Inflammatory macrophage treated with lipopolysaccharide for 4 hours (primary cell): ENCODE measurements at regions not wholly inside any gene's neighbourhood (a gene's known extent, or its start where the extent isn't known, plus 50 kb on each side); places are given as distances from the start of the nearest gene placed in this dataset.
"Not testable (repeated sequence)": the region's sequence is repeated elsewhere in the genome, so short reads cannot be mapped to it uniquely, and the experiment has no call there.

ENCODE experiments used
- DNase-seq: peaks from one replicate; pipeline ENCODE4 v3.0.0-alpha.2; 2020

DNA sequence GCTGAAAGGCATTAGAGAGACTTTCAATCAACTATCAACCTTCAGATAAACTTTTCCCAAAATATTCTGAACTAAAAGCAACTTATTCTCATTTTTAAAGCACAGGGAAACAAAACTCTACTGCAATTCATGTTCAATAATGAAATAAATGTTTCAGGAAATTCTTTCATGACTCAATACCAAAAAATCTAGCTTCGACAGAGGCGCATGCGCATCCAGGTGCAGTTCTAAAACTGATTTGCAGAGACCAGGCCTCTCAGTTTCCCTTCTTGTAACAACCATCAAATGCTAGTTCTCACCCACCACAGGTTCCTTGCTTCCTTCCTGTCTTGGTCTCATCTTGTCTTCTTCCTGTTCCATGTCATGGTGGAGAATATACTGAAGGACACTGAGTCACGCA lies 55.3 kb upstream of the NRBF2 start:
- DNase-seq: no peak

DNA sequence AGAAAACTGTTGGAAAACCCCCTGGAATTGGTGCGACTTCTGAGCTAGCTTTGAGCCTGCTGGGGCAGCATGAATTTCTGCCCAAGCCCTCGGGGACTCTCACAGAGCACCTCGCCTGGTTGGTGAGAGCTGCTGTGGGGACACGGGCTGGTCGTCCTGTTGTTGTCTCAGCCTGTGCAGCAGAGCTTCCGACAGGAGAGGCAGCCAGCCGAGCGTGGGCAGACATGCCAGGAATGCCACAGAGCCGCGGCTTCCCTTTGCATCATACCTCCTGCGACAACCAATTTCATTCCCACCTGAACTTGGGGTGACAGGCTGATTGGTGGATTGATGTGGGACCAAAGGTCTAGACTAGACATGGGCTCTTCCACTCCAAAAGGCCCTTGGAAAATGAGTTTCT lies 60.2 kb upstream of the NRBF2 start:
- DNase-seq: no peak

DNA sequence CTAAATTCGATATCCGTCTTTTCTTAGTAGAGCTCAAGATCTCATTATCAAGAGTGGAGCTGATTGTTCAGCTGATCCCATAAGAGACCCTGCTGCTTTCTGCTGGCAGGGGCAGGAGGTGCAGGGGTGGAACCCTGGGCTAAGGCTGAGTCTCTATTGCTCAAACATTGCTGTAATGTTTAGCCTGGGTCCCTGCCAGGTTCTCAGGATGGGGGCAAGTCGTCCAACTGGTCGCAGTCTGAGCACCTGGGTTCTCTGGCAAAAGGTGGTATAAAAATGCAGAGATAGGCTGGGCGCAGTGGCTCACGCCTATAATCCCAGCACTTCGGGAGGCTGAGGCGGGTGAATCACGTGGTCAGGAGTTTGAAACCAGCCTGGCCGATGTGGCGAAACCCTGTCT lies 62.0 kb upstream of the NRBF2 start:
- DNase-seq: no peak

DNA sequence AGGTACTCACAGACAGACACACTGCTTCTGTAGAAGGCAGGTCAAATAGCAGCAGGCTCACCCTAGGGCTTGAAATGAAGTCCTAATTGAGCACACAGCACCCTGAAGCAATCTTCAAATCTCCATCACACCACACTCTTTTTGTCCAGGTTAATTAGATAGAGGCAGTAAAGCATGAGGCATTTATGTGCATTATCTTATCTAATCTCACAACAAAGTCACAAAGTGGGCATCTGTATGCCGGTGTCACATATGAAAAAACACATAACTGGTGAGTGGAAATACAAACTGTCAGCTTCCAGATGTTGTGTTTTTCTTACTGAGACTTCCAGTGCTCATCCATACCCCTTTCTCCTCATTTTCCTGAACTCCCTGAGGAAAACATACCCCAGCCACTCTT lies 63.8 kb upstream of the NRBF2 start:
- no peak for DNase-seq

DNA sequence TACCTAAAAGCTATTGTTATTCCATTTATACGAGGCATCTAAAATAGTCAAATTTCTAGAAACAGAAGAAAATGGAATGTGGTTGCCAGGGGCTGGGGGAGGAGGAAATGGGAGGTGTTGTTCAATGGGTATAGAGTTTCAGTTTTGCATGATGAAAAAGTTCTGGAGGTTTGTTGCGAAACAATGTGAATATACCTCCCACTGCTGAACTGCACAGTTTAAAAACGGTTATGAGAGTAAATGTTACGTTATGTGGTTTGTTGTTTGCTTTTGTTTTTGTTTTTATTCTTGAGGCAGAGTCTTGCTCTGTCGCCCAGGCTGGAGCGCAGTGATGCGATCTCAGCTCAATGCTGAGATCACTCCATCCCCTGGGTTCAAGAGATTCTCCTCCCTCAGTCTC lies 64.9 kb upstream of the NRBF2 start:
- DNase-seq: peak; percentile 96

DNA sequence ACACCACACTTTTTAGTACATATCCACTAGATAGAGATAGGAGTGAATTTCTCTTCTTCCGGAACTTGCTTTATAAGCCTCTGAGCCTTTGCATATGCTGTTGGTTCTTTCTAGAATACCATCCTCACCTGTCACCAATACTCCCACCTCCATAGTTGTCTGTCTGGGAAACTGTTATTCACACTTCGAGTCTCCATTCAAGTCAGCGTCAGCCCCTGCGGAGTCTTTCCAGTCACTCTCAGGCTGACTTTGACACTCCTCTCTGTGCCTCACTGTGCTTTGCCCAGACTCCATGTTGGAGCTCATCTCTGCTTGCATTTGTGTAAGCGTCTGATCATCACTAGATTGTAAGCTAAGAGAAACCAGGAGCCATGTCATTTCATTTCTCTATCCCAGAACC lies 66.5 kb upstream of the NRBF2 start:
- no peak for DNase-seq

DNA sequence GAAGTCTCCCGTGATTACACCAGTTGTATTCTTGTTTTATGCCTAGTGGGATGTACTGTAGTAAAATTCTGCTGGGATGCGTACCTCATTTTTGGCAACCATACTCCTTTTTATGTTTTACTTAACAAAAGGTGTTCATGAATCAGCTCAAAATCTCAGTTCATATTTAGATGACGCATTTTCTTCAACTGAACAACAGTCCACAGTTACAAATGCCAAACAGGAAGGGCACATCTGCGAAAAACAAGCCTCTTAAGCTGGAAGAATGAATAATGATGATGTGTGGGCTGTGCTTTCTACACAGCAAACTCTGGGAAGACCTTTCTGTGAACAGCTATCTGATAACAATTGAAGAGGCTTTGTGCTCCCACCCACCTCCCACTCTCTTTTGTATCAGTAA lies 68.4 kb upstream of the NRBF2 start:
- no peak for DNase-seq

DNA sequence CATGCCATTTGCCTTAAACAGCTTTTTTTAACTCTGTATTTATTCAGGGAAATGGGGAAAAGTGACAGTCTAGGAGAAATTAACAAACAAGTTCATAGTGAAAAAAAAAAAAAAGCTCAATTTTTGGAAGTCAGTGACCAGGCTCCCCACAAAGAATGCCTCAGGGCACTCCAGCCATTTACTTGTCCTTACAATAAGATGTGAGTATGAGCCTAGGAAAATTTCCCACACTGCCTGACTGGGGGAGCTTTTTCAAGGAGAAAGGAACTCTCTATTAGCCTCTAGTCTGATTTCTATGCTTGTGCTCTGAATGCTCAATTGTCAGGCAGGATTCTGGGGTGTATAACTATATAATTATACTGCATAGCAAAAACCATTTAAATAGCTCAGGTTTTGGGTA lies 74.9 kb upstream of the NRBF2 start:
- no peak for DNase-seq

DNA sequence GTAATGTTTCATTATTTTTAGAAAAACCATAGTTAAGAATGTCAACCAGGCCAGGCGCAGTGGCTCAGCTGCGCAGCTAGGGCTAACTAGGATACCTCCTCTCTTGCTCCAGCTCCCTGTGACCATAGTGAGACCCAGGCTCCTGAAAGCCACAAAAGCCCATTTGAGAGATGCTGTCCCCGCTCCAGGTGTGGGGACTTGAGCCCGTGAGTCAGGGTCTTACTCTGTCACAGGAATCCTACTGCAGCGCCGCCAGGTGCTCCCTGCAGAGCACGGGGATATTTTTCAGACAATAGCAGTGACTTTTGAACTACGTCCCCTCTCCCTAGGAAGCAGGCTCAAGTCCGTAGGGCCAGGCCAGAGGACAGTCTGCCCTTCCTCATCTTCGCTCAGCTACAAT lies 75.6 kb upstream of the NRBF2 start:
- DNase-seq: no peak

DNA sequence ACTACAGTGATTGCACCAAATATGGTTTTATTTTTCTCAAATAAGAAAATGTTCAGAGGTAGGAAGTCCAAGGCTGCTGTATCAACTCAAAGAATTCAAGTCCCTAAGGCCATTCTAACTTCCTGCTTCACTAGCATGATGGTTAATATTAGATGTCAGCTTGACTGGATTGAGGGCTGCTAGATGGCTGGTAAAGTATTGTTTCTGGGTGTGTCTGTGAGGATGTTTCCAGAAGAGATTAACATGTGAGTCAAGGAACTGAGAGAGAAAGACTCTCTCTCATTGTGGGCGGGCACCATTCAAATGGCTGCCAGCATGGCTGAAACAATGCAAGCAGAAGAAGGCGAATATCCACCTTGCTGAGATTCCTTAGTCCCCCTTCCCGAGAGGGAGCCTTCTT lies 77.4 kb upstream of the NRBF2 start:
- DNase-seq: no peak

DNA sequence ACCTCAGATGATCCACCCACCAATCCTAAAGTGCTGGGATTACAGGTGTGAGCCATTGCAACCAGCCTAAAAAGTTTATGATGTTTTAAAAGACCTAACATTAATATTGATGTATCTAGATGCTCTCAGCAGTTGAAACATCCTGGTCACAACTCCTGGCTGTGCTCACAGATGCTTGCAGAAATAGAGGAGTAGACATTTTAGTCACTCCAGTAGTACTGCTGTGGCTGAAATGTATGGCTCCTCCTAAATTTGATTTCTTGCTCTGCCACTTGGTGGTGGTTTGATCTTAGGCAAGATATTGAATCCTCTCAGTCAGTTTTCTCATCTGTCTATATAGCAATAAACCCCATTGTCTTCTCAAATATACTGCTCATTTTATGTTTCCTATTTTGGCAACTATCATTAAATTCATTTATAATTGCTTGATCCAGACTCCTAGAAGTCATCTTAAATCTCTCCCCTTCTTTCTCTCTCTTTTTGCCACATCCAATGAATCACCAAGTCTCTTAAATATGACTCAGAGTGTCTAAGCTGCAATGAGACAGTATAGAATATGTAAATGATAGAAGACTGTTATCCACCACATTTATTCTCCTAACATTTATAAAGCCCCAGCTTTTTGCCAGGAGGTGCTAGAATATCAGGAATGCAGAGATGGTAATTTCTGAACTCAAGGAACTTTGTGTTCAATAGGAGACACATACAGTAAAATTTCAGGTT lies 78.1 kb upstream of the NRBF2 start:
- DNase-seq: no peak

DNA sequence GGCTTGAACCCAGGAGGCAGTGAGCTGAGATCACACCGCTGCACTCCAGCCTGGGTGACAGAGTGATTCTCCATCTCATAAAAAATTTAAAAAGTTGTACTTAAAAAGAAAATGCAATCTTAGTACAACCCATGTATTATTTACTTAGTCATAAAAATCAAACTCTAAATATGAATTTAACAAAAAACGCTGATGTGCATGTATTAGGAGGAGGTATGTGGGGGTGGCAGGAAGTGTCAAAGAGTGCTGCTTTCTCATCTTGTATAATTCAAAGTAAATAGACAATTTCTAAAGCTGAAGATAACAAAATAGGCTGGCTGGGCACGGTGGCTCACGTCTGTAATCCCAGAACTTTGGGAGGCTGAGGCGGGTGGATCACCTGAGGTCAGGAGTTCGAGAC lies 81.0 kb upstream of the NRBF2 start:
- DNase-seq: no peak

DNA sequence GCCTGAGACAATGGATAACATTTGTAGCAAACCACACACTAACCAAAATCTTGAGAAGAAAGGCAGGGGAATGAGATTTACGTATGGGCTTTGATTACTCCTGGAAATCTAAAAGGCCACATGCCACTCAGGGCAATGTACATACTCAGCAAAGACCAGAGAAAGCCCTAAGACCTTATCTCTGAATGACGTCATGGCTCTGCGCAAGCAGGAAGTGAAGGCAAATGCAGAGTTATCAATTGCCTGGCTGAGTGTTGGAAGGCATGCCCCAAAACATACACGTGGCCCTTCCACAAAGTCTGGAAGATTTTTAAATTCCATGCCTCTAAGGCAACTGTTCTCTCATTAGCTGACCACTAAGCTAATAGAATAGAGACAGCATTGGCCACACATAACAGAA lies 90.9 kb upstream of the NRBF2 start:
- no peak for DNase-seq

DNA sequence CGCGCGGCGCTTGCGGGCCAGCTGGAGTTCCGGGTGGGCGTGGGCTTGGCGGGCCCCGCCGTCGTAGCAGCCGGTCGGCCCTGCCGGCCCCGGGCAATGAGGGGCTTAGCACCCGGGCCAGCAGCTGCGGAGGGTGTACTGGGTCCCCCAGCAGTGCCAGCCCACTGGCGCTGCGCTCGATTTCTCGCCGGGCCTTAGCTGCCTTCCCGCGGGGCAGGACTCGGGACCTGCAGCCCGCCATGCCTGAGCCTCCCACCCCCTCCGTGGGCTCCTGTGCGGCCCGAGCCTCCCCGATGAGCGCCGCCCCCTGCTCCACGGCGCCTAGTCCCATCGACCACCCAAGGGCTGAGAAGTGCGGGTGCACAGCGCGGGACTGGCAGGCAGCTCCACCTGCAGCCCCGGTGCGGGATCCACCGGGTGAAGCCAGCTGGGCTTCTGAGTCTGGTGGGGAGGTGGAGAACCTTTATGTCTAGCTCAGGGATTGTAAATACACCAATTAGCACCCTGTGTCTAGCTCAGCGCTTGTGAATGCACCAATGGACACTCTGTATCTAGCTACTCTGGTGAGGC lies 99.4 kb upstream of the NRBF2 start:
- DNase-seq: not testable (repeated sequence)

DNA sequence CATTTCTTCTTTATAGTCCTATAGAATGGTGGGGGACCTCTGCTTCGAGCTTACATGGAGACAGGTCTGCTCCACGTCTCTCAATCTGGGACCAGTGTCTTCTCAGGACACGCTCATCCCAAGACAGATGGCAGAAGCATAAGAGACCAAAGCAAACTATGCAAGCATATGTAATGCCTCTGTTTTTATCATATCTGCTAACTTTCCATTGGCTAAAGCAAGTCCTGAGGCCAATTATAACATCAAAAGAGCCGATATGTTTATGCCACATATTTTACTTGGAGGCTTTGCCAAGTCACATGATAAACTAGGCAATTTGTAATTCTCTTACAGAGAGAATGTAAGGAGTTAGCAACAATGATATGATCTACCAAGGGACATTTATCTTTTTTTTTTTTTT lies 102.6 kb upstream of the NRBF2 start:
- DNase-seq: no peak

DNA sequence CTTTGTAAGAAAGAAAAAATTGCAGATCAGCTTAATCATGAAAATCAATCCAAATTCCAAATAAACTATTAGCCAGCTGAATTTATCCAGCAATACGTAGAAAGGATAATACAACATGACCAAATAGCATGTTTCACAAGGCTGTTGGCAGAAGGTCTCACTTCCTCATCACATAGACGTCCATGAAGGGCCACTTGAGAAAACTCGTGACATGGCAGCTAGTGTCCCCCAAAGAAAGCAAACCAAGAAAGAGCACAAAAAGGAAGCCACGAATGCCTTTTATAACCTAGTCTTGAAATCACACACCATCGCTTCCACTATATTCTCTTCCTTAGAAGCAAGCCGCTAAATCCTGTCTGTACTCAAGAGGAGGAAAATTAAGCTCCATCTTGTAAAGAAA lies 105.6 kb upstream of the NRBF2 start:
- peak; percentile 74 for DNase-seq

DNA sequence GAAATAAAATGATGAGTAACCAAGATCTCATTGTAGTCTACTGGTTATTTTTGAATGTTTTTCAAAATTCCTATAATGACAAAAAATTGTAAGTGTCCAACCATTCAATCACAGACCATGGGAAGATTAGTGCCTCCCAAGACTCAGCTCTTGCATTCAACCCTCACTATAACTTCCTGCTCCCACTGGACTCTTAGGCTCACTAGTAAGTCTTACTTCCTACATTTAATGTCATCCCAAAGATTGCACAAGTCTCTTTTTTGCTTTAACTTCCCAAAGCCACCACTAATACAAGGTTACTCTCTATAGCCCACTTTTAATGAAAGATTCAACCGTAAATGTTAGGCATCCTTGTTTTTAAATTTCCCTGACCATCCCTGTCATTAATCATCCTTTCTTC lies 111.9 kb upstream of the NRBF2 start:
- peak; percentile 33 for DNase-seq

DNA sequence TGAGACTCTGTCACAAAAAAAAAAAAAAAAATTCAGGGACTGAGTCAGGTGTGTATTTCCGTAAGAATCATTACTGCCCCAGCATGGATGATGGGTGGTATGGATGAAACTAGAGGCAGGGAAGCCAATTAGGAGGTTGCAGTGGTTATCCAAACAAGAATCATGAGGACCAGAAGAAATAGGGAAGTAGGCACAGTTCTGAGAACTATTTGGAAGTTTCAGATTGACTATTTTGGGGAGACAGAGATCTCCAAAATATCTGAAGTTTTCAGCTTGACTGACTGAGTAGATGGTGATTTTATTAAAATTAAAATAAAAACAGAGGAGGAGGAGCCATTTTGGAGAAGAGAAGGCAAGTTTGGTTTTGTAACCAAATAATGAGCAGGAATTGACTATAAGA lies 119.4 kb upstream of the NRBF2 start:
- DNase-seq: peak; percentile 30

DNA sequence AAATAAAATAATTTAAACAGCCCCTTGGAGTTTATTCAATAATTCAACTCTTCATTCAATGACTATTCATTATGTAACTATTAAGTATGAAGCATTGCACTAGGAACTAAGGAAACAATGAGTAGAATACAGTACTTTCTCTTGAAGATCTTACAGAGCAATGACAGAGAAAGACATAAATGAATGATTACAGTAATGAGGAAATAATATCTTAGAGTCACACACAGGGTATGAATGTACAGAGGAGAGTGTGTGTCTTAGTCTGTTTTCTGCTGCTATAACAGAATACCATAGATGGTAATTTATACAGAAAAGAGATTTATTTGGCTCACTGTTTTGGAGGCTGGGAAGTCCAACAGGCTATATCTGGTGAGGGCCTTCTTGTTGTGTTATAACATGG lies 120.5 kb upstream of the NRBF2 start:
- DNase-seq: no peak

DNA sequence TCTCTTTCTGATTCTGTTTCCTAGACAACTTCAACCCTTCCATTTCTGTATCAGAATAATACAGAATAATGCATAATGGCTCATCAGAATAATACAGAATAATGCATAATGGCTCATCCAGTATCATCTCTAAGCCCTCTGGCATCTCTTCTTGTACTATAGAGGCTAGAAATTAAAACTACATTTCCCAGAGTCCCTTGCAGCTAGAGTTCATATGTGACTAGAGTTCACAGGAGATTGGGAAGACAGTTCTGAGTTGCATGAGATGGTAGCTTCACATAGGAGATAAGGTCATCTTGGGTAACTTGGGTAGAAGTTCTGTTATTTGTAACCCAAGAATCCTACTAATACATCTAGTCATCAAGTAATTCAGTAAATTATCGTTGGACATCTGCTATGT lies 122.9 kb upstream of the NRBF2 start:
- DNase-seq: no peak

DNA sequence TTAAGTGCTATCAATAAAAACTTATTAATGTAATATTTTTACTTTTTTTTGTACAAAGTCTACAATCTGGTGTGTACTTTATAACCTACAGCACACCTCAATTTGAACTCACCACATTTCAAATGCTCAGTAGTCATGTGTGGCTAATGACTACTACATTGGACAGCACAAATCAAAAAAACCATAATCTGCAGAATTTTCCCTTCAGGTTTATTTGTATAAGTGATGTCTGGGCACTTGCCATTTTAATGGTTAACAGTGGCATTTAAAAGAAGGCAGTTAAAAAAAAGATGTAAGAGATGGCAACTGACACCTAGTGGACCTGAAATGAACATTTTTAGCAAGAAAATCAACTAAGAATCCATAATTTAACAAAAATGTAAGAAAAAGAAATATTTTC lies 124.6 kb upstream of the NRBF2 start:
- no peak for DNase-seq

DNA sequence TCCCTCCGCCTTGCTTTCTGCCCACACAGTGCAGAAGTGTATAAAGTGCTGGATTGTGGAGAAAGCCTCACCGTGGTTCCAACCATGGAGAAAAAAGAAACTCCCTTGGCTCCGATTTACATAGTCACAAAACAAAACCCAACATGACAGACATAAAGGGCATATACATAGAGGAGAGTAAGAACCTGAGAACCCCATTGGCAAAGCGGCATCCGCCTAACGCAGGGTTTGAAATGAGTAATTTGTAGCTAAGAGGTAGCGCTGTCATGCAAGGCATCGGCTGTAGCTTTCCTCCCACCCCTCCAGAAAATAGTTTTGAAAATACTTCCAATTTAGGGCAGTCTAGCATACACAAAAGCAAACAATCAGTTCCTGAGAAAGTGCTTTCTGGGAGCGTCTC lies 126.0 kb upstream of the NRBF2 start:
- no peak for DNase-seq

DNA sequence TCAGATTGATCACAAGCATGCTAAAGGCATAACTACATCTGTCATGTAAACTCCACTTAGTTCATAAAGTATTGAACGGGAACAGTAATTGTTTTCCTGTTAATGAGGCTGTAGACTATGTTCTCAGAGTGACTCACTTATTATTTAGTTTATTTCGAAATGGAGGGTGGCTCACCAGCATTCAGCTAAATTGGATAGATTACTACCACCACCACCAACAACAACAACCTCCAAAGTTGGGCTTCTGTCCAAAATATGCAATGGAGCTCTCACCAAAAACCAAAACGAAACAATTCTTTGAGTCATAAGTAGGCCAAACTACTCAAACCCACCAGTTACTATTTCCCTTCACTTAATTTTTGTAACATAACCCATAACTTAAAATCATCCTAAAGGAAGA lies 127.9 kb upstream of the NRBF2 start:
- DNase-seq: peak; percentile 12

DNA sequence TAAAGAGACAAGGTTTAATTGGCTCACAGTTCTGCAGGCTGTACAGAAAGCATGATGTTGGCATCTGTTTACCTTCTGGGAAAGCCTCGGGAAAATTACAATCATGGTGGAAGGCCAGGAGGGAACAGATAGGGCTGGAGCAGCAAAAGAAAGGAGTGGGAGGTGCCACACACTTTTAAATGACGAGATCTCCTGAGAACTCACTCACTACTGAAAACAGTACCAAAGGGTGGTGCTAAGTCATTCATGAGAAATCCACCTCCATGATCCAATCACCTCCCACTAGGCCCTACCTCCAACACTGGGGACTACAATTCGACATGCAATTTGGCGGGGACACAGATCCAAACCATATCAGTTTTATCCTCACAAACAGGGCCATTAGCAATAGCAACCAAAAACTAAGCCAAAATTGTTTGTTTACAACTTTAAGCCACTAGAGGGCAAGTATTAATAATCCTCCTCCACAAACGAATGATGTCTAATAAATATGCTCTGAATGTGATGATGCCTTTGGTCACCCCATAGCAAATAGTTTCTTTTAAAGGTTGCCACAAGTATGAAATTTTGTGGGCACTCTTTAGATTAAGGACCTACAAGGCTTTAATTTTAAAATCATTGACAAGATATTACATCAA lies 129.2 kb upstream of the NRBF2 start:
- peak; percentile 36 for DNase-seq

DNA sequence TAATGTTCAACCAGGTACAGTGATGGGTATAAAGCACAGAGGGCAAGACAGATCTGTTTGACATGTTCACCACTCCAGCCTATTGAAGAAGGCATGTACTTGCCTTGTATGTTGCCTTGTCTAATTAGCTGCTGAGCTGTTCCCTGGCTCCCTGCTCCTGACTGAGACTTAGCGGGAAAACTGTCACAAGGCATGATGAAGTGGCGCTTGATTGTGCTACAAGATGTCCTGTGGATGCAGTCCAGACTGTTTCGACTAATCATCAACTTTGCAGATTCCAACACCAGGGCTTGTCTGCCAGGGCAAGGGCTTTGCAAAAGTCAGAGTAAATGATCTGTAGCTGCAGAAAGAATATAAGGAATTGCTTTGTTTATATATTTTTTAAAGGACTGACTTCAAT lies 136.2 kb upstream of the NRBF2 start:
- DNase-seq: no peak
